Panc1 (cell line): ENCODE measurements at regions not wholly inside any gene's neighbourhood (a gene's known extent, or its start where the extent isn't known, plus 50 kb on each side); places are given as distances from the start of the nearest gene placed in this dataset.

ENCODE experiments used
- ATAC-seq: fragments of 200-7000 bp; cut with Tn5 transposase; 2 replicates; pipeline ENCODE4 v1.9.1; 2020; ENCODE audit warnings: mild to moderate bottlenecking, moderate library complexity
- BruUV-seq: library from RNA; stranded (reverse); fragments of 400-500 nt; replicated peaks from 2 replicates; lab custom pipeline; 2021; lab: Mats Ljungman, UMichigan
- CTCF ChIA-PET: fragments of 300-600 bp; sonication (Branson Sonifier 250); formaldehyde crosslinking; loops from one replicate; lab custom pipeline; 2022; ENCODE audit warnings: antibody characterized with exemption; lab: Charles Lee
- POLR2A ChIA-PET: fragments of 300-600 bp; sonication (Branson Sonifier 250); formaldehyde crosslinking; loops from one replicate; lab custom pipeline; 2022; ENCODE audit warnings: antibody characterized with exemption; lab: Charles Lee
- DNase-seq: peaks from one replicate; pipeline ENCODE4 v3.0.0-alpha.2; 2010; ENCODE audit warnings: low read depth, low spot score
- H3K27ac ChIP-seq: 2 replicates; pipeline ENCODE4 v1.5.1; 2011; ENCODE audit warnings: mild to moderate bottlenecking, low read length, inconsistent platforms
- H3K27me3 ChIP-seq: fragments of 200-500 bp; sonication (Bioruptor generic); 2 replicates; pipeline ENCODE4 v1.6.0; 2014; ENCODE audit warnings: low read length, inconsistent platforms; ENCODE audit not compliant: control insufficient read depth, insufficient read depth
- H3K36me3 ChIP-seq: fragments of 200-500 bp; sonication (Bioruptor generic); 2 replicates; pipeline ENCODE4 v1.5.1; 2014; ENCODE audit warnings: inconsistent platforms, mild to moderate bottlenecking, low read length, moderate library complexity; ENCODE audit not compliant: control insufficient read depth, insufficient read depth
- H3K4me1 ChIP-seq: 2 replicates; pipeline ENCODE4 v1.5.1; 2011; ENCODE audit warnings: inconsistent platforms, mild to moderate bottlenecking, low read length, moderate library complexity; ENCODE audit not compliant: control insufficient read depth, insufficient read depth
- H3K4me3 ChIP-seq, 2 experiments: 2 replicates each; pipeline ENCODE4 v1.5.1; 2011 to 2012; ENCODE audit warnings: low read depth in 2 of 2, low read length in 2 of 2, mild to moderate bottlenecking in 2 of 2, inconsistent platforms in 1 of 2, moderate library complexity in 1 of 2
- H3K9me3 ChIP-seq: fragments of 200-500 bp; sonication (Bioruptor generic); 2 replicates; pipeline ENCODE4 v1.5.1; 2014; ENCODE audit warnings: low read depth, mild to moderate bottlenecking, inconsistent platforms, low read length, moderate library complexity; ENCODE audit not compliant: control insufficient read depth, insufficient read depth
- POLR2AphosphoS5 ChIP-seq: IDR thresholded peaks from 2 replicates; pipeline ENCODE4 v1.6.1; 2012; ENCODE audit warnings: mild to moderate bottlenecking, low read depth, low read length, moderate library complexity
- SIN3A ChIP-seq: IDR thresholded peaks from 2 replicates; pipeline ENCODE4 v1.6.1; 2012; ENCODE audit warnings: low read depth, mild to moderate bottlenecking, low read length, moderate library complexity, borderline replicate concordance; ENCODE audit not compliant: insufficient read depth
- TCF7L2 ChIP-seq: IDR thresholded peaks from 2 replicates; pipeline ENCODE4 v1.6.1; 2011; ENCODE audit warnings: mild to moderate bottlenecking, low read depth, low read length, inconsistent platforms
- in situ Hi-C: cut with HindIII; loops from 2 replicates; pipeline ENCODE4 v1.10.0; 2016; ENCODE audit warnings: low sequenced_read_pairs, low pct_unique_long_range_greater_than_20kb
- intact Hi-C: fragments of 100-400 bp; cut with micrococcal nuclease; formaldehyde crosslinking; loops from one replicate; pipeline ENCODE4 v1.10.0; 2022; ENCODE audit not compliant: unreplicated experiment
- TF ChIP-seq, protein P1 (sequence below), 2 experiments: IDR thresholded peaks; 2 replicates each; pipeline ENCODE4 v1.6.1; 2011 to 2012; ENCODE audit warnings: low read depth in 2 of 2, control low read depth in 1 of 2, low read length in 1 of 2, mild to moderate bottlenecking in 1 of 2, moderate library complexity in 1 of 2; ENCODE audit not compliant: insufficient read depth in 1 of 2
- TF ChIP-seq, protein P2 (sequence below): fragments of 450-650 bp; IDR thresholded peaks from 2 replicates; pipeline ENCODE4 v1.5.1; 2017; ENCODE audit warnings: mild to moderate bottlenecking

DNA sequence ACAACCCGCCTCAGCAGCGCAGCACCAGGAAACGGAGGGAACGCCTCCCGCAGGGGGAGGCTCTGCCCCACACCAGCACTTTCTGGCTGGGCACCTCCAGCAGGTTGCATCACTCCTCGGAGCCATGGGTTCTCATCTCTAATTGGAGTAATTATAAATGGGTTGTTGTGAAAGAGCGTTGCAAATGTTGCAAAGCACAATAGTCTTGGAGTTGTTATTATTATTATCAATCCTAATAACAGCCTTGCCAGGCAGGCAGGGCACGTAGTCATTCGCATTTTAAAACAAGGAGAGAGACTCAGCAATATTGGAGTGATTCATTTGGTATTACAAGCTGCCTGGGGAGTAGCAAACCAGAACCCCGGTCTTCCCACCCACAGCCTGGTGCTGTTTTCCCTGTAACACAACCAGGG is 108.6 kb upstream of the GJB6 start:
- DNase-seq (no peak), ATAC-seq (no peak)
- TF ChIP-seq SIN3A (no peak), TCF7L2 (no peak), POLR2AphosphoS5 (no peak)
- TF ChIP-seq, protein P1, sequence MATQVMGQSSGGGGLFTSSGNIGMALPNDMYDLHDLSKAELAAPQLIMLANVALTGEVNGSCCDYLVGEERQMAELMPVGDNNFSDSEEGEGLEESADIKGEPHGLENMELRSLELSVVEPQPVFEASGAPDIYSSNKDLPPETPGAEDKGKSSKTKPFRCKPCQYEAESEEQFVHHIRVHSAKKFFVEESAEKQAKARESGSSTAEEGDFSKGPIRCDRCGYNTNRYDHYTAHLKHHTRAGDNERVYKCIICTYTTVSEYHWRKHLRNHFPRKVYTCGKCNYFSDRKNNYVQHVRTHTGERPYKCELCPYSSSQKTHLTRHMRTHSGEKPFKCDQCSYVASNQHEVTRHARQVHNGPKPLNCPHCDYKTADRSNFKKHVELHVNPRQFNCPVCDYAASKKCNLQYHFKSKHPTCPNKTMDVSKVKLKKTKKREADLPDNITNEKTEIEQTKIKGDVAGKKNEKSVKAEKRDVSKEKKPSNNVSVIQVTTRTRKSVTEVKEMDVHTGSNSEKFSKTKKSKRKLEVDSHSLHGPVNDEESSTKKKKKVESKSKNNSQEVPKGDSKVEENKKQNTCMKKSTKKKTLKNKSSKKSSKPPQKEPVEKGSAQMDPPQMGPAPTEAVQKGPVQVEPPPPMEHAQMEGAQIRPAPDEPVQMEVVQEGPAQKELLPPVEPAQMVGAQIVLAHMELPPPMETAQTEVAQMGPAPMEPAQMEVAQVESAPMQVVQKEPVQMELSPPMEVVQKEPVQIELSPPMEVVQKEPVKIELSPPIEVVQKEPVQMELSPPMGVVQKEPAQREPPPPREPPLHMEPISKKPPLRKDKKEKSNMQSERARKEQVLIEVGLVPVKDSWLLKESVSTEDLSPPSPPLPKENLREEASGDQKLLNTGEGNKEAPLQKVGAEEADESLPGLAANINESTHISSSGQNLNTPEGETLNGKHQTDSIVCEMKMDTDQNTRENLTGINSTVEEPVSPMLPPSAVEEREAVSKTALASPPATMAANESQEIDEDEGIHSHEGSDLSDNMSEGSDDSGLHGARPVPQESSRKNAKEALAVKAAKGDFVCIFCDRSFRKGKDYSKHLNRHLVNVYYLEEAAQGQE (IDR thresholded peaks at IDR 0.05; ENCODE audit: insufficient read depth in 1 of 2, low read depth in 2 of 2, low read length in 1 of 2), result no peak
- TF ChIP-seq, protein P2, sequence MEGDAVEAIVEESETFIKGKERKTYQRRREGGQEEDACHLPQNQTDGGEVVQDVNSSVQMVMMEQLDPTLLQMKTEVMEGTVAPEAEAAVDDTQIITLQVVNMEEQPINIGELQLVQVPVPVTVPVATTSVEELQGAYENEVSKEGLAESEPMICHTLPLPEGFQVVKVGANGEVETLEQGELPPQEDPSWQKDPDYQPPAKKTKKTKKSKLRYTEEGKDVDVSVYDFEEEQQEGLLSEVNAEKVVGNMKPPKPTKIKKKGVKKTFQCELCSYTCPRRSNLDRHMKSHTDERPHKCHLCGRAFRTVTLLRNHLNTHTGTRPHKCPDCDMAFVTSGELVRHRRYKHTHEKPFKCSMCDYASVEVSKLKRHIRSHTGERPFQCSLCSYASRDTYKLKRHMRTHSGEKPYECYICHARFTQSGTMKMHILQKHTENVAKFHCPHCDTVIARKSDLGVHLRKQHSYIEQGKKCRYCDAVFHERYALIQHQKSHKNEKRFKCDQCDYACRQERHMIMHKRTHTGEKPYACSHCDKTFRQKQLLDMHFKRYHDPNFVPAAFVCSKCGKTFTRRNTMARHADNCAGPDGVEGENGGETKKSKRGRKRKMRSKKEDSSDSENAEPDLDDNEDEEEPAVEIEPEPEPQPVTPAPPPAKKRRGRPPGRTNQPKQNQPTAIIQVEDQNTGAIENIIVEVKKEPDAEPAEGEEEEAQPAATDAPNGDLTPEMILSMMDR, result no peak
- intact Hi-C loops, result no loop called here
- H3K4me1 ChIP-seq, result no peaks in the 10 kb centered on the region
- POLR2A ChIA-PET, result no interaction called here
- H3K27me3 ChIP-seq, result no peaks in the 10 kb centered on the region
- no peaks in the 10 kb centered on the region for H3K36me3 ChIP-seq
- no peaks in the 10 kb centered on the region for H3K9me3 ChIP-seq
- in situ Hi-C loops, result no loop called here
- no TSS peak for BruUV-seq
- CTCF ChIA-PET, result no interaction called here
- no peak overlapping the region for H3K27ac ChIP-seq
- H3K4me3 ChIP-seq, result no peak overlapping the region

DNA sequence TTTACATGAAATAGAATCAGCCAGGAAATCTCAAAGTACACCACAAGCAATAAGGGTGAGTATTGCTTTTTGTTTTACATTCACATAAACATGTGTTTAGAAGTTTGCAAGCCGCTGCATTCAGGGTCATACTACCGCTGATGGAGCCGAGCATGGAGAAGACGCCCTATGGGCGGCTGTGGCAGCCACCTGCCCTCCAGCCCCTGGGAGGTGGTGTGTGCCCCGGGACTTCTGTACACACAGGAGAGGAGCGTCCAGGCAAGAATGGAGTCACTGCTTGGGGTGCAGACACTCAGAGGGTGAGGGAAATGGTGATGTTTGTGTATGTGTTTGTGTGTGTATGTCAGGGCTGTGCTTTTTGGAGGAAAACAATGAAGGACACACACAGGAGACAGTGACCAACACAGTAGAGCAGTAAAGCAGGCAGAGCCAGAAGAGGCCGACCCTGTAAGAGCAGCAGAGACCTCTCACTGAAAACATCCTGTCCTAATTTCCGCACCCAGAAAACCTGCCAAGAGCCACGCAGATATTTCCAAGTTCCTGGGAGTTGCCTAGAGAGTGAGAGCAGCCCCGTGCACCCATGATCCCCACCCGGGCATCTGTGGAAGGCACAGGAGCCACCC is 108.1 kb upstream of the GJB6 start:
- no TSS peak for BruUV-seq
- ATAC-seq, result no peak
- POLR2A ChIA-PET, result no interaction called here
- TF ChIP-seq, protein P2, result no peak
- TF ChIP-seq POLR2AphosphoS5 (no peak), SIN3A (no peak), TCF7L2 (no peak)
- TF ChIP-seq, protein P1 (IDR thresholded peaks at IDR 0.05; ENCODE audit: insufficient read depth in 1 of 2, low read depth in 2 of 2, low read length in 1 of 2), result no peak
- intact Hi-C loops (no loop called here), in situ Hi-C loops (no loop called here)
- CTCF ChIA-PET, result no interaction called here
- H3K36me3 ChIP-seq, result no peaks in the 10 kb centered on the region
- no peaks in the 10 kb centered on the region for H3K4me1 ChIP-seq
- H3K4me3 ChIP-seq, result no peak overlapping the region
- DNase-seq, result no peak
- no peaks in the 10 kb centered on the region for H3K9me3 ChIP-seq
- peak overlapping the region; percentile 23; the same call in 1 of the 2 replicates for H3K27ac ChIP-seq
- H3K27me3 ChIP-seq, result no peaks in the 10 kb centered on the region
